A549 (cell line): ENCODE measurements at regions not wholly inside any gene's neighbourhood (a gene's known extent, or its start where the extent isn't known, plus 50 kb on each side); places are given as distances from the start of the nearest gene placed in this dataset.

Experiments used
- ATAC-seq, 2 experiments: fragments of 200-7000 bp in 1 of 2; fragments of >200 bp in 1 of 2; cut with Nextera tagmentation in 1 of 2; cut with Tn5 transposase in 1 of 2; 3 replicates each; pipeline versions ENCODE4 v1.8.0 to v1.9.1; 2018 to 2020; ENCODE audit warnings: mild to moderate bottlenecking in 1 of 2, moderate library complexity in 1 of 2
- CTCF ChIA-PET: fragments of 300-600 bp; sonication (Branson Sonifier 250); formaldehyde crosslinking; extraction: SDS; loops from one replicate; lab custom pipeline; 2021; ENCODE audit warnings: antibody characterized with exemption, inconsistent platforms; lab: Yijun Ruan, JAX
- POLR2A ChIA-PET: fragments of 350-600 bp; formaldehyde crosslinking; extraction: SDS; loops from one replicate; lab custom pipeline; 2021; ENCODE audit warnings: antibody characterized with exemption, inconsistent platforms; lab: Yijun Ruan, JAX
- DNase-seq, 2 experiments: peaks; one replicate each; pipeline versions ENCODE4 v3.0.0 to v3.0.0-alpha.2; 2011 to 2016; ENCODE audit warnings: low read depth in 1 of 2, low spot score in 1 of 2
- FAIRE-seq: peaks from 2 replicates; lab custom pipeline; 2011; peaks lifted over from hg19 to GRCh38; lab: Jason Lieb, UNC
- H3K27ac ChIP-seq, 2 experiments: fragments of >200 bp; sonication (Bioruptor Twin); formaldehyde crosslinking; 3 replicates each; pipeline ENCODE4 v1.5.1; 2016 to 2017
- H3K4me1 ChIP-seq: fragments of >200 bp; sonication (Bioruptor Twin); formaldehyde crosslinking; 3 replicates; pipeline ENCODE4 v1.6.1; 2016
- H3K4me2 ChIP-seq: fragments of >200 bp; sonication (Bioruptor Twin); formaldehyde crosslinking; 3 replicates; pipeline ENCODE4 v1.6.1; 2016
- H3K4me3 ChIP-seq: fragments of >200 bp; sonication (Bioruptor Twin); formaldehyde crosslinking; 3 replicates; pipeline ENCODE4 v1.5.1; 2016
- H3K9me3 ChIP-seq: fragments of >200 bp; sonication (Bioruptor Twin); formaldehyde crosslinking; 3 replicates; pipeline ENCODE4 v1.6.1; 2016
- CBX2 ChIP-seq: fragments of 200-600 bp; sonication (generic); IDR thresholded peaks from 2 replicates; pipeline ENCODE4 v1.6.1; 2016; ENCODE audit warnings: low read depth, mild to moderate bottlenecking, borderline replicate concordance
- CBX8 ChIP-seq: fragments of 200-600 bp; sonication (generic); IDR thresholded peaks from 2 replicates; pipeline ENCODE4 v1.6.1; 2016
- CHD2 ChIP-seq: fragments of 150-350 bp; IDR thresholded peaks from 2 replicates; pipeline ENCODE4 v1.6.1; 2014; ENCODE audit warnings: low read length; ENCODE audit not compliant: partially characterized antibody
- EHMT2 ChIP-seq: fragments of 200-600 bp; sonication (generic); IDR thresholded peaks from 2 replicates; pipeline ENCODE4 v1.6.1; 2016; ENCODE audit warnings: antibody characterized with exemption, low read depth, mild to moderate bottlenecking, moderate library complexity
- EP300 ChIP-seq, 2 experiments: fragments of >200 bp; sonication (Bioruptor Twin); formaldehyde crosslinking; IDR thresholded peaks; 2 replicates in 1 of 2; 3 replicates in 1 of 2; pipeline ENCODE4 v1.6.1; 2016 to 2017
- FOSL2 ChIP-seq, 2 experiments: fragments of 450-650 bp in 1 of 2; fragments of >200 bp in 1 of 2; sonication (Bioruptor Twin) in 1 of 2; formaldehyde crosslinking; IDR thresholded peaks; 2 replicates each; pipeline versions ENCODE4 v1.5.0 to v1.6.1; 2016 to 2020; ENCODE audit warnings: mild to moderate bottlenecking in 1 of 2, moderate library complexity in 1 of 2
- HDAC2 ChIP-seq: fragments of 200-600 bp; sonication (generic); IDR thresholded peaks from 2 replicates; pipeline ENCODE4 v1.6.1; 2016
- HOXA7 ChIP-seq: fragments of 250-450 bp; sonication (Bioruptor Pico); IDR thresholded peaks from 2 replicates; pipeline ENCODE4 v1.5.0; 2020; ENCODE audit warnings: mild to moderate bottlenecking, moderate library complexity
- HOXB13 ChIP-seq: fragments of 250-450 bp; sonication (Bioruptor Pico); IDR thresholded peaks from 2 replicates; pipeline ENCODE4 v1.5.0; 2020; ENCODE audit warnings: low read depth, mild to moderate bottlenecking, moderate library complexity
- JUN ChIP-seq, 2 experiments: fragments of >200 bp; sonication (Bioruptor Twin); formaldehyde crosslinking; IDR thresholded peaks; 2 replicates in 1 of 2; 3 replicates in 1 of 2; pipeline ENCODE4 v1.6.1; 2016 to 2017
- JUNB ChIP-seq: fragments of >200 bp; sonication (Bioruptor Twin); formaldehyde crosslinking; IDR thresholded peaks from 2 replicates; pipeline ENCODE4 v1.6.1; 2016
- MAZ ChIP-seq: fragments of 150-350 bp; IDR thresholded peaks from 2 replicates; pipeline ENCODE4 v1.6.1; 2014; ENCODE audit warnings: antibody characterized with exemption, low read depth, low read length, borderline replicate concordance
- MYC ChIP-seq: IDR thresholded peaks from 2 replicates; pipeline ENCODE4 v1.6.1; 2012; ENCODE audit warnings: mild to moderate bottlenecking, inconsistent platforms, low read length, improper control_type of control experiment, borderline replicate concordance
- RARB ChIP-seq: fragments of 250-450 bp; sonication (Bioruptor Pico); IDR thresholded peaks from 2 replicates; pipeline ENCODE4 v1.8.0; 2021; ENCODE audit warnings: mild to moderate bottlenecking, moderate library complexity
- RCOR1 ChIP-seq: fragments of 150-350 bp; IDR thresholded peaks from 2 replicates; pipeline ENCODE4 v1.6.1; 2014; ENCODE audit warnings: antibody characterized with exemption, low read length, low read depth
- SMC3 ChIP-seq: fragments of >200 bp; sonication (Bioruptor Twin); formaldehyde crosslinking; IDR thresholded peaks from 3 replicates; pipeline ENCODE4 v1.6.1; 2018; ENCODE audit warnings: inconsistent platforms
- SREBF2 ChIP-seq: fragments of 450-650 bp; IDR thresholded peaks from 2 replicates; pipeline ENCODE4 v1.6.1; 2014; ENCODE audit warnings: mild to moderate bottlenecking, moderate library complexity
- ZFP36 ChIP-seq: fragments of 450-650 bp; IDR thresholded peaks from 2 replicates; pipeline ENCODE4 v1.6.1; 2014; ENCODE audit warnings: borderline replicate concordance; ENCODE audit not compliant: partially characterized antibody
- ZSCAN20 ChIP-seq: fragments of 250-450 bp; sonication (Bioruptor Pico); IDR thresholded peaks from 2 replicates; pipeline ENCODE4 v1.8.0; 2022; ENCODE audit warnings: mild to moderate bottlenecking, moderate library complexity
- WGBS: methylation state at CpG from one replicate; pipeline ENCODE4 v1.1.6; 2017; ENCODE audit errors: missing lambda C conversion rate; 5-methylcytosine and 5-hydroxymethylcytosine counted together
- TF ChIP-seq, protein P1 (sequence below): fragments of 200-600 bp; sonication (generic); IDR thresholded peaks from 2 replicates; pipeline ENCODE4 v1.6.1; 2016; ENCODE audit warnings: antibody characterized with exemption, mild to moderate bottlenecking, moderate library complexity
- TF ChIP-seq, protein P2 (sequence below): fragments of >200 bp; sonication (Bioruptor Twin); formaldehyde crosslinking; IDR thresholded peaks from 2 replicates; pipeline ENCODE4 v1.6.1; 2016
- TF ChIP-seq, protein P3 (sequence below): IDR thresholded peaks from 2 replicates; pipeline ENCODE4 v1.6.1; 2012
- TF ChIP-seq, protein P4 (sequence below): fragments of >200 bp; sonication (Bioruptor Twin); formaldehyde crosslinking; IDR thresholded peaks from 3 replicates; pipeline ENCODE4 v1.6.1; 2016
- TF ChIP-seq, protein P5 (sequence below): fragments of 150-350 bp; IDR thresholded peaks from 2 replicates; pipeline ENCODE4 v1.6.1; 2014; ENCODE audit warnings: low read depth, mild to moderate bottlenecking, low read length
- TF ChIP-seq, protein P6 (sequence below): IDR thresholded peaks from 2 replicates; pipeline ENCODE4 v1.6.1; 2012; ENCODE audit warnings: low read depth, borderline replicate concordance
- TF ChIP-seq, protein P7 (sequence below): fragments of >200 bp; sonication (Bioruptor Twin); formaldehyde crosslinking; IDR thresholded peaks from 3 replicates; pipeline ENCODE4 v1.5.1; 2016

DNA sequence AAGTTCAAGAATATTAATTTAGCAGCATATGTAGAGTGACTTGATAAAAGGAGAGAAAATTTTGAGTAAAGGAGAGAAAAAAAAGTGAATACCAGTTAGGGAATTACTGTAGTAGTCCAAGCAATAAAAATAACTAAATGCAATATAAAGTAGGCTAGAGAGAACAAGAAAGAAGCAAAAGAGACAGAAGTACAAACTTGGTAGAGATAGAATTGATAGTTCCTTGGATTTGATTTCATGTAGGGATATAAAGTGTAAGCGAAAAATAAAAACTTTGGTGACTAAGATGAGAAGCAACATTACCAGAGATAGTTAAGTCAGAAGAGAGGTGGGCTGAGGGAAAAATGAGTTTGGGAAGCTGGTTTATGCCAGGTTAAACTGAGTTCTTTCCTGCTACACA is 252.4 kb downstream of the SEC23A start (continued):
- TF ChIP-seq, protein P1, sequence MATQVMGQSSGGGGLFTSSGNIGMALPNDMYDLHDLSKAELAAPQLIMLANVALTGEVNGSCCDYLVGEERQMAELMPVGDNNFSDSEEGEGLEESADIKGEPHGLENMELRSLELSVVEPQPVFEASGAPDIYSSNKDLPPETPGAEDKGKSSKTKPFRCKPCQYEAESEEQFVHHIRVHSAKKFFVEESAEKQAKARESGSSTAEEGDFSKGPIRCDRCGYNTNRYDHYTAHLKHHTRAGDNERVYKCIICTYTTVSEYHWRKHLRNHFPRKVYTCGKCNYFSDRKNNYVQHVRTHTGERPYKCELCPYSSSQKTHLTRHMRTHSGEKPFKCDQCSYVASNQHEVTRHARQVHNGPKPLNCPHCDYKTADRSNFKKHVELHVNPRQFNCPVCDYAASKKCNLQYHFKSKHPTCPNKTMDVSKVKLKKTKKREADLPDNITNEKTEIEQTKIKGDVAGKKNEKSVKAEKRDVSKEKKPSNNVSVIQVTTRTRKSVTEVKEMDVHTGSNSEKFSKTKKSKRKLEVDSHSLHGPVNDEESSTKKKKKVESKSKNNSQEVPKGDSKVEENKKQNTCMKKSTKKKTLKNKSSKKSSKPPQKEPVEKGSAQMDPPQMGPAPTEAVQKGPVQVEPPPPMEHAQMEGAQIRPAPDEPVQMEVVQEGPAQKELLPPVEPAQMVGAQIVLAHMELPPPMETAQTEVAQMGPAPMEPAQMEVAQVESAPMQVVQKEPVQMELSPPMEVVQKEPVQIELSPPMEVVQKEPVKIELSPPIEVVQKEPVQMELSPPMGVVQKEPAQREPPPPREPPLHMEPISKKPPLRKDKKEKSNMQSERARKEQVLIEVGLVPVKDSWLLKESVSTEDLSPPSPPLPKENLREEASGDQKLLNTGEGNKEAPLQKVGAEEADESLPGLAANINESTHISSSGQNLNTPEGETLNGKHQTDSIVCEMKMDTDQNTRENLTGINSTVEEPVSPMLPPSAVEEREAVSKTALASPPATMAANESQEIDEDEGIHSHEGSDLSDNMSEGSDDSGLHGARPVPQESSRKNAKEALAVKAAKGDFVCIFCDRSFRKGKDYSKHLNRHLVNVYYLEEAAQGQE = no peak
- TF ChIP-seq FOSL2 (IDR thresholded peaks at IDR 0.05) = no peak
- no peak for TF ChIP-seq FOSL2 (CRISPR knock-in tag; IDR thresholded peaks at IDR 0.05)
- no peak for TF ChIP-seq HOXA7 (CRISPR knock-in tag)

DNA sequence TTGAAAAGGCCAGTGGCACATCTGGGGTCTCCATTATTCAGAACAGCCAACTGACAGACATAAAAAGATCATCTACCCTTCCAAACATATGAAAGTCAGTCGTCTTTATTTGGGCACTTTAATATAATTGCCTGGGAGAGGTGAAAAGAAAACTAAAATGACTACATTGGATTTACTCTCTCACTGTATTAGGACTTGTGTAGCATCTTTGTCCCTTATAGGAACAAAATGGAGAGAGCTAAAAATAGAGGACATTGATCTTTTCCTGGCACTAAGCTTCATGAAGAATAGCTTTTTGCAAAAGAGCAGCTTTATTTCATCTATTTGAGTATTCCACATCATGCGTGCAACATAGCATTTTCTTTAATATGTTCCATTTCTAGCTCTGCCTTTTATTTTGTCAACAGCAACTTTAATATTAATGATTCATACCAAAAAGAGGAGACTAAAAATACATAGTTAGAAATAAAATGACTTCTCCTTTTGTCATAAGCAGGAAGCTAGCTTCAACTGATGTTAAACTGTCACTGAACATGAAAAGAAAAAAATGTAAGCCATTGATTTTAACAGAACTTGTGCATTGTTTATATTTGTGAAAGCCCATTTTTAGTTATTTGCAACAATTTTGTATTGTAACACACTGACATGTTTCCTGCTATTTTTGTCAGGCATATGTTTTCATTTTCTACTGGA is 254.6 kb downstream of the SEC23A start:
- Histone ChIP-seq H3K27ac (no peak overlapping the region), H3K4me2 (no peak overlapping the region), H3K4me3 (no peak overlapping the region), H3K9me3 (no peaks in the 10 kb centered on the region), H3K4me1 (no peaks in the 10 kb centered on the region)
- ATAC-seq = no peak
- DNase-seq = no peak
- WGBS = 44% methylated on average over 2 of the region's 2 CpGs
- POLR2A ChIA-PET = no interaction called here
- CTCF ChIA-PET = interaction anchor here (1.0 kb wide), 1 partner anchor 19 kb away, joined by 3 read pairs; no protein-coding TSS in a partner anchor
- FAIRE-seq = no peak
- TF ChIP-seq MYC (no peak), SREBF2 (no peak), CHD2 (no peak), HOXB13 (CRISPR knock-in tag) (no peak), JUN (IDR thresholded peaks at IDR 0.05) (no peak), EHMT2 (no peak), MAZ (no peak), JUNB (no peak), CBX2 (no peak)
- TF ChIP-seq, protein P2, sequence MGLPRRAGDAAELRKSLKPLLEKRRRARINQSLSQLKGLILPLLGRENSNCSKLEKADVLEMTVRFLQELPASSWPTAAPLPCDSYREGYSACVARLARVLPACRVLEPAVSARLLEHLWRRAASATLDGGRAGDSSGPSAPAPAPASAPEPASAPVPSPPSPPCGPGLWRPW = no peak
- TF ChIP-seq, protein P3, sequence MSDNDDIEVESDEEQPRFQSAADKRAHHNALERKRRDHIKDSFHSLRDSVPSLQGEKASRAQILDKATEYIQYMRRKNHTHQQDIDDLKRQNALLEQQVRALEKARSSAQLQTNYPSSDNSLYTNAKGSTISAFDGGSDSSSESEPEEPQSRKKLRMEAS = no peak

DNA sequence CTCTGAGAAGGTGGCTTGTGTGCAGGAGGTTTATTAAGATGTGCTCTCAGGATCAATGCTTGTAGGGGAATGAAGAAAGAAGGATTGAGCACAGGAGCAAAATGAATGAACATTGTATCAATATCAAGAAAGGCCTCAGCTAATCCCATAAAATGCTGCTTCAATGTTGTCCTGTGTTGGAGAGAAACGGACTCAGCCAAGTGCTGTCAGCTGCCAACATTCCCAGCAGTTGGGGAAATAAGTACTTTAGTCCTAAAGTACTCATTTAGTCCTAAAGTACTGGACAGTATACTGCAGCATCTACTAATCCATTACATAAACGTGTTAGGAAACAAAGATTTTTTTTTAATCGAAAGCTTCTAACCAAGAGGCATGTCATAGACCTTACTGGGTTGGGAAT is 255.9 kb downstream of the SEC23A start:
- DNase-seq (no peak), FAIRE-seq (no peak), ATAC-seq (no peak)
- Histone ChIP-seq H3K4me3 (no peak overlapping the region), H3K27ac (no peak overlapping the region), H3K4me1 (no peaks in the 10 kb centered on the region), H3K9me3 (no peaks in the 10 kb centered on the region), H3K4me2 (no peak overlapping the region)
- CTCF ChIA-PET = interaction anchor here (1.2 kb wide), 1 partner anchor 20 kb away, joined by 3 read pairs; no protein-coding TSS in a partner anchor
- WGBS = 2% methylated on average over 3 of the region's 3 CpGs
- POLR2A ChIA-PET = no interaction called here
- TF ChIP-seq SMC3 (no peak), ZFP36 (no peak), JUNB (no peak), ZSCAN20 (CRISPR knock-in tag) (no peak), EP300 (IDR thresholded peaks at IDR 0.05) (no peak), EHMT2 (no peak), RARB (CRISPR knock-in tag) (no peak), FOSL2 (IDR thresholded peaks at IDR 0.05) (no peak), FOSL2 (CRISPR knock-in tag; IDR thresholded peaks at IDR 0.05) (no peak), CBX8 (no peak), HDAC2 (no peak), SREBF2 (no peak), RCOR1 (no peak)
- TF ChIP-seq, protein P4, sequence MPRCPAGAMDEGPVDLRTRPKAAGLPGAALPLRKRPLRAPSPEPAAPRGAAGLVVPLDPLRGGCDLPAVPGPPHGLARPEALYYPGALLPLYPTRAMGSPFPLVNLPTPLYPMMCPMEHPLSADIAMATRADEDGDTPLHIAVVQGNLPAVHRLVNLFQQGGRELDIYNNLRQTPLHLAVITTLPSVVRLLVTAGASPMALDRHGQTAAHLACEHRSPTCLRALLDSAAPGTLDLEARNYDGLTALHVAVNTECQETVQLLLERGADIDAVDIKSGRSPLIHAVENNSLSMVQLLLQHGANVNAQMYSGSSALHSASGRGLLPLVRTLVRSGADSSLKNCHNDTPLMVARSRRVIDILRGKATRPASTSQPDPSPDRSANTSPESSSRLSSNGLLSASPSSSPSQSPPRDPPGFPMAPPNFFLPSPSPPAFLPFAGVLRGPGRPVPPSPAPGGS = no peak
- TF ChIP-seq, protein P5, sequence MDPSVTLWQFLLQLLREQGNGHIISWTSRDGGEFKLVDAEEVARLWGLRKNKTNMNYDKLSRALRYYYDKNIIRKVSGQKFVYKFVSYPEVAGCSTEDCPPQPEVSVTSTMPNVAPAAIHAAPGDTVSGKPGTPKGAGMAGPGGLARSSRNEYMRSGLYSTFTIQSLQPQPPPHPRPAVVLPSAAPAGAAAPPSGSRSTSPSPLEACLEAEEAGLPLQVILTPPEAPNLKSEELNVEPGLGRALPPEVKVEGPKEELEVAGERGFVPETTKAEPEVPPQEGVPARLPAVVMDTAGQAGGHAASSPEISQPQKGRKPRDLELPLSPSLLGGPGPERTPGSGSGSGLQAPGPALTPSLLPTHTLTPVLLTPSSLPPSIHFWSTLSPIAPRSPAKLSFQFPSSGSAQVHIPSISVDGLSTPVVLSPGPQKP = no peak
- TF ChIP-seq, protein P6, sequence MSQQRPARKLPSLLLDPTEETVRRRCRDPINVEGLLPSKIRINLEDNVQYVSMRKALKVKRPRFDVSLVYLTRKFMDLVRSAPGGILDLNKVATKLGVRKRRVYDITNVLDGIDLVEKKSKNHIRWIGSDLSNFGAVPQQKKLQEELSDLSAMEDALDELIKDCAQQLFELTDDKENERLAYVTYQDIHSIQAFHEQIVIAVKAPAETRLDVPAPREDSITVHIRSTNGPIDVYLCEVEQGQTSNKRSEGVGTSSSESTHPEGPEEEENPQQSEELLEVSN = no peak
- TF ChIP-seq, protein P7, sequence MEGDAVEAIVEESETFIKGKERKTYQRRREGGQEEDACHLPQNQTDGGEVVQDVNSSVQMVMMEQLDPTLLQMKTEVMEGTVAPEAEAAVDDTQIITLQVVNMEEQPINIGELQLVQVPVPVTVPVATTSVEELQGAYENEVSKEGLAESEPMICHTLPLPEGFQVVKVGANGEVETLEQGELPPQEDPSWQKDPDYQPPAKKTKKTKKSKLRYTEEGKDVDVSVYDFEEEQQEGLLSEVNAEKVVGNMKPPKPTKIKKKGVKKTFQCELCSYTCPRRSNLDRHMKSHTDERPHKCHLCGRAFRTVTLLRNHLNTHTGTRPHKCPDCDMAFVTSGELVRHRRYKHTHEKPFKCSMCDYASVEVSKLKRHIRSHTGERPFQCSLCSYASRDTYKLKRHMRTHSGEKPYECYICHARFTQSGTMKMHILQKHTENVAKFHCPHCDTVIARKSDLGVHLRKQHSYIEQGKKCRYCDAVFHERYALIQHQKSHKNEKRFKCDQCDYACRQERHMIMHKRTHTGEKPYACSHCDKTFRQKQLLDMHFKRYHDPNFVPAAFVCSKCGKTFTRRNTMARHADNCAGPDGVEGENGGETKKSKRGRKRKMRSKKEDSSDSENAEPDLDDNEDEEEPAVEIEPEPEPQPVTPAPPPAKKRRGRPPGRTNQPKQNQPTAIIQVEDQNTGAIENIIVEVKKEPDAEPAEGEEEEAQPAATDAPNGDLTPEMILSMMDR = no peak
